ENCODE measurements at regions not wholly inside any gene's neighbourhood (a gene's known extent, or its start where the extent isn't known, plus 50 kb on each side); places are given as distances from the start of the nearest gene placed in this dataset.

DNA sequence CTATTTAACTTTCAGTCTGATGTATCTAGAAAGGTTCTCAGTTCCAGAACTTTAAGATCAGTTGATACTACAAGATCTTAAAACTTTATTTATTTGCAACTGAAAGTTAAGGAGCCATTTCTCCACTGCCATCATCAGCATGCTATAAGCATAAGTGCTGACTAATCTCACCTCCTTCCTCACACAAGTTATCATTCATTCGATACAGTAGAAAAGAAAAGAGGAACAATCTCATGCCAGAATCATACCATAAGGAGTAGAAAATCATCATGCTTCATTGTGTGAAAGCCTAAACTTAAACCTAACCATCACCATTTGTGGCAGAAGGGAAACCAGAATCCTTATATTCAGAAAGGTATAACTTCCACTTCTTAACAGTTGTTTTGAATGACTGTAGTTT lies 176.6 kb upstream of the NRXN1 start:
- Mint-ChIP-seq H3K4me1 (no peaks in the 10 kb centered on the region), H3K9me3 (peaks cover 2% of the 10 kb centered on the region), H3K4me3 (no peak overlapping the region), H3K27me3 (no peaks in the 10 kb centered on the region), H3K27ac (no peak overlapping the region), H3K36me3 (no peaks in the 10 kb centered on the region)
- no peak for DNase-seq

- H3K36me3 Mint-ChIP-seq: no peaks in the 10 kb centered on the region
- H3K4me3 Mint-ChIP-seq: no peak overlapping the region
- H3K9me3 Mint-ChIP-seq: no peaks in the 10 kb centered on the region
- DNase-seq: no peak
- H3K4me1 Mint-ChIP-seq: no peaks in the 10 kb centered on the region
- no peaks in the 10 kb centered on the region for H3K27me3 Mint-ChIP-seq
- no peak overlapping the region for H3K27ac Mint-ChIP-seq
Measured at GRCh38 chr2:51201295-51201694, 169.4 kb upstream of the NRXN1 start.

GRCh38 chr2:51194656-51195055 lies 162.7 kb upstream of the NRXN1 start:
- H3K9me3 Mint-ChIP-seq: peaks cover 8% of the 10 kb centered on the region
- no peaks in the 10 kb centered on the region for H3K36me3 Mint-ChIP-seq
- no peak overlapping the region for H3K4me3 Mint-ChIP-seq
- no peaks in the 10 kb centered on the region for H3K4me1 Mint-ChIP-seq
- H3K27me3 Mint-ChIP-seq: no peaks in the 10 kb centered on the region
- DNase-seq: no peak
- H3K27ac Mint-ChIP-seq: no peak overlapping the region

DNA sequence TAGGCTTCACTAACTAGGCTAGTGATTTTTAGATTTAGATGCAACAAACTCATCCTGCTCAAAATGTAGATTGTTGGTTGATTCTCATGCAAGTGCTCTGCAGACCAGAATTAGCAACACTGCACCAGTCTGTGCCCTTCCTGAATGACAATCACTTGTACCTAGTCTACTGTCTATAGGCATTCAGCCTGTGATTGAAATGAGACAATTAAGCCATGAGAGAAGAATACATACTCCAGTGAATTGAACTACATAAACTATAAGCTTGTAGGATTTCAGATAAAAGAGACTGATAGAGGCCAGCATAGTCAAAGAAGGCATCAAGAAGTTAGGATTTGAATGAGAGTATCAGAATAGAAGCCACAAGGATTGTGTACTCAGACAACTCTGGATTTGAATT lies 138.3 kb upstream of the NRXN1 start:
- Mint-ChIP-seq H3K27ac (no peak overlapping the region), H3K9me3 (no peaks in the 10 kb centered on the region), H3K27me3 (no peaks in the 10 kb centered on the region), H3K4me3 (no peak overlapping the region), H3K36me3 (no peaks in the 10 kb centered on the region), H3K4me1 (no peaks in the 10 kb centered on the region)
- DNase-seq: no peak

GRCh38 chr2:51165534-51166260 lies 133.8 kb upstream of the NRXN1 start:
- H3K4me3 Mint-ChIP-seq: no peak overlapping the region
- DNase-seq: no peak
- no peaks in the 10 kb centered on the region for H3K36me3 Mint-ChIP-seq
- no peak overlapping the region for H3K27ac Mint-ChIP-seq
- no peaks in the 10 kb centered on the region for H3K27me3 Mint-ChIP-seq
- H3K4me1 Mint-ChIP-seq: no peaks in the 10 kb centered on the region
- H3K9me3 Mint-ChIP-seq: no peaks in the 10 kb centered on the region

GRCh38 chr2:51158251-51158650 lies 126.3 kb upstream of the NRXN1 start:
- DNase-seq: no peak
- peaks cover 3% of the 10 kb centered on the region for H3K9me3 Mint-ChIP-seq
- no peak overlapping the region for H3K4me3 Mint-ChIP-seq
- no peaks in the 10 kb centered on the region for H3K27me3 Mint-ChIP-seq
- H3K36me3 Mint-ChIP-seq: no peaks in the 10 kb centered on the region
- H3K27ac Mint-ChIP-seq: no peak overlapping the region
- H3K4me1 Mint-ChIP-seq: no peaks in the 10 kb centered on the region

DNA sequence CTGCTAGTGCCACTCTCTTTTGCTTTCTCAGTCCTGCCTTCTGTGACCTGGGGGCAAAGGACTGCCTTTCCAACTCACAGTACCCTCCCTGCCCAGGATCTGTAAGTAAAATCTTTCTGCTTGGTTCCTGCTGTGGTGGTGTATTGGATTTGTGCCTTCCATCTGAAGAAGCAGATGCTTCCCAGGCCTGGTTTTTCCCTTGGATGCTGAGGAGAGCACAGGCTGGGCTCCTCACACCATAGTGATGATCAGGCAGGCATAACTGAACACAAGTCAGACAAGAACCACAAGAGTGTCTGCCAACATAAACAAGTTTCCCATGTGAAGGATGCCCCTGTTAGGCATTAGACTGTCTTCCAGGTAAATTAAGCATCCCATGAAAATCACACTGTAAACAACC lies 121.3 kb upstream of the NRXN1 start:
- no peak overlapping the region for H3K4me3 Mint-ChIP-seq
- H3K36me3 Mint-ChIP-seq: no peaks in the 10 kb centered on the region

GRCh38 chr2:51151490-51152140 lies 119.7 kb upstream of the NRXN1 start:
- H3K4me1 Mint-ChIP-seq: no peaks in the 10 kb centered on the region
- H3K9me3 Mint-ChIP-seq: peaks cover 5% of the 10 kb centered on the region
- H3K27ac Mint-ChIP-seq: no peak overlapping the region
- H3K36me3 Mint-ChIP-seq: no peaks in the 10 kb centered on the region
- H3K27me3 Mint-ChIP-seq: no peaks in the 10 kb centered on the region
- no peak for DNase-seq
- no peak overlapping the region for H3K4me3 Mint-ChIP-seq

More for the DNA sequence above, 121.3 kb upstream of the NRXN1 start:
- H3K27ac Mint-ChIP-seq: no peak overlapping the region
- no peaks in the 10 kb centered on the region for H3K4me1 Mint-ChIP-seq
- peaks cover 8% of the 10 kb centered on the region for H3K9me3 Mint-ChIP-seq
- no peak for DNase-seq
- no peaks in the 10 kb centered on the region for H3K27me3 Mint-ChIP-seq

DNA sequence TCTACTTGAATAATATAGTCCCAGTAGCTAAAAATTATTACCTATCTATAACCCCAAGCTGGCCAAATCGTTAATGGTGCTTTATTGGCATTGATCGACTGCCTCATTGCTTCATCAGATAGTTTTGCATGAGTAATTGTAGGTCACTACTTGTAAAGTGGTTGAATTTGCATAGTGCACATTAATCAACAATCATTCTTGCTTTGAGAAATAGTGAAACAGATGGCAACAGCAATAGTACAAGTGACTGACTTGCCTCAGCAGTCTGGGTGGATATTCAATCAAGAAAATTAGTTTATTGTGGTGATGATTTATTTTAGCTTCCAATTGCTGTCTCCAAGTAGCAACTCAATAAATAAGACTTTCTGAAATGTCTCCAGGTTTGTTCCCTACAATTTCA lies 117.8 kb upstream of the NRXN1 start:
- Mint-ChIP-seq H3K27ac (no peak overlapping the region), H3K9me3 (peaks cover 5% of the 10 kb centered on the region), H3K36me3 (no peaks in the 10 kb centered on the region), H3K4me1 (no peaks in the 10 kb centered on the region), H3K4me3 (no peak overlapping the region), H3K27me3 (no peaks in the 10 kb centered on the region)
- DNase-seq: no peak

DNA sequence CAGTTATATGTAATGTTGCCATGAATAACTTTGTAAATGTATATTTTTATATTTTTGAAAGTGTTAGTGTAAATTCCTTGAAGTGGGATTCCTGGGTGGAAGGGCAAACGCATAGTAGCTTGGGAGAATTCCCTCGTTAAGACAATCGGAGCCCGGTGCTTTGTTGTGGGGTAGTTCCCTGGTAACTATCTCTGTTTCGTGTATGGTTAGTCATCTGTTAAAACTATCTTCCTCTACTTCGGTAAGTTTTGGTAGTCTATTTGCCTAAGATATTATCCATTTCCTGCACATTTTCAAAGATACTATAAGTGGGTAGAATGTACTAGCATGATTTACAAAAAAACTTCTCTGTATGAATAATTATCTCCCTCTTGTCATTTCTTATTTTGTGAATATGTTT lies 113.8 kb upstream of the NRXN1 start:
- peaks cover 5% of the 10 kb centered on the region for H3K9me3 Mint-ChIP-seq
- DNase-seq: no peak
- H3K27ac Mint-ChIP-seq: no peak overlapping the region
- no peaks in the 10 kb centered on the region for H3K27me3 Mint-ChIP-seq
- H3K4me1 Mint-ChIP-seq: no peaks in the 10 kb centered on the region
- no peak overlapping the region for H3K4me3 Mint-ChIP-seq
- no peaks in the 10 kb centered on the region for H3K36me3 Mint-ChIP-seq

DNA sequence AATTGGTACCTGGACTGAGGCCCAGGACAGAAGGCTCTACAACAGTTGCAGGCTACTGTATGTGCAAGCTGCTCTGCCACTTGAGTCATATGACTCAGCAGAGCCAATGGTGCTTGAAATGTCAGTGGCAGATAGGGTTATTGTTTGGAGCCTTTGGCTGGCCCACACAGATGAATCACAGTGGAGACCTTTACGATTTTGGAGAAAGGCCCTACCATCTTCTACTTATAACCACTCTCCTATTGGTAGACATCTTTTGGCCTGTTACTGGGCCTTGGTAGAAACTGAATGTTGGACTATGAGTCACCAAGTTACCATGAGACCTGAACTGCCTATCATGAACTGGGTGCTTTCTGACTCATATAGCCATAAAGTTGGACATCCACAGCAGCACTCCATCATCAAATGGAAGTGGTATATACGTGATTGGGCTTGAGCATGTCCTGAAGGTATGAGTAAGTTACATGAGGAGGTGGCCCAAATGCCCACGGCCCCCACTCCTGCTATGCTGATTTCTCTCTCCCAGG lies 88.9 kb upstream of the NRXN1 start:
- peaks cover 3% of the 10 kb centered on the region for H3K9me3 Mint-ChIP-seq
- no peaks in the 10 kb centered on the region for H3K27me3 Mint-ChIP-seq
- no peak overlapping the region for H3K27ac Mint-ChIP-seq
- no peaks in the 10 kb centered on the region for H3K4me1 Mint-ChIP-seq
- H3K36me3 Mint-ChIP-seq: no peaks in the 10 kb centered on the region
- DNase-seq: no peak
- H3K4me3 Mint-ChIP-seq: no peak overlapping the region

- no peak for DNase-seq
- Mint-ChIP-seq H3K4me1 (no peaks in the 10 kb centered on the region), H3K27me3 (no peaks in the 10 kb centered on the region), H3K27ac (no peak overlapping the region), H3K9me3 (peaks cover 1% of the 10 kb centered on the region), H3K4me3 (no peak overlapping the region), H3K36me3 (no peaks in the 10 kb centered on the region)
Measured at GRCh38 chr2:51111532-51111931, 79.6 kb upstream of the NRXN1 start.

DNA sequence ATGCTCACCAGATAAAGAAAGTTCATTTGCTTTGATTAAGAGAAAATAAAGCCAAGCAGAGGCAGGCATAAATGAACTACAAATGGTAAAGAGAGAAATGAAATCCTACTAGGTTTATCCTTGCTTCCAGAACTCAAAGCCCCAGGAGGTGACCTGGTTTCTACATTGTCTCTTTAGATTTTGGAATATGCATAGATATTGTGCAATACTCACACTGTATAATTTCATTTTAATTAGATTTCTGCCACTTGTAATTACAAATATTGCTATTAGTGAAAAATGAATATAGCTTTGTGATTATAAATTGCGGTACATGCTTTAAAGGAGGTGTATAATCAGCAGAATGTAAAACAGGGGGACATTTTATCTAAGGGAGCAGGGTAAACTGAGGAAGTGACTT lies 76.9 kb upstream of the NRXN1 start:
- Mint-ChIP-seq H3K27me3 (no peaks in the 10 kb centered on the region), H3K4me3 (no peak overlapping the region), H3K27ac (no peak overlapping the region), H3K4me1 (no peaks in the 10 kb centered on the region), H3K36me3 (no peaks in the 10 kb centered on the region), H3K9me3 (peaks cover 1% of the 10 kb centered on the region)
- no peak for DNase-seq

- no peak for DNase-seq
- no peak overlapping the region for H3K4me3 Mint-ChIP-seq
- H3K27ac Mint-ChIP-seq: no peak overlapping the region
- H3K27me3 Mint-ChIP-seq: no peaks in the 10 kb centered on the region
- peaks cover 1% of the 10 kb centered on the region for H3K9me3 Mint-ChIP-seq
- no peaks in the 10 kb centered on the region for H3K36me3 Mint-ChIP-seq
- no peaks in the 10 kb centered on the region for H3K4me1 Mint-ChIP-seq
Measured at GRCh38 chr2:51107841-51108240, 75.9 kb upstream of the NRXN1 start.

DNA sequence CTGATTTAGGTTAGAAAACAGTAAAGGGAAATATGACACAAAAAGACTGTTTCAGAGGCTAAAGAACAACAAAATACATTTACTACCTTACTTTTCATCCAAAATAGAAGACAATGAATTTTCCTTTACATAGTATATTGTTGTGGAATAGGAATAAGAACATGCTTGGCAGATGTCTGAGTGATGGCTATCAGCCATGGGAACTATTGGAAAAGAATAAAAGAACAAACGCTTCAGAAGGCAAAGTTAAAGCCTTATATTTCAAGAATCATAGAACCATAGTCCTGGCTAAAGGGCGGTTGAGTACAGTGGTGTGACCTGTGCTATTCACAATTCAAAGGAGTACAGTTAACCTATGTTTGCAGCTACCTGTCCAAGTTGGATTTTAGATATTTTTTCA lies 73.9 kb upstream of the NRXN1 start:
- no peaks in the 10 kb centered on the region for H3K36me3 Mint-ChIP-seq
- no peak overlapping the region for H3K4me3 Mint-ChIP-seq
- DNase-seq: no peak
- H3K27ac Mint-ChIP-seq: no peak overlapping the region
- H3K27me3 Mint-ChIP-seq: no peaks in the 10 kb centered on the region
- H3K9me3 Mint-ChIP-seq: peaks cover 3% of the 10 kb centered on the region
- no peaks in the 10 kb centered on the region for H3K4me1 Mint-ChIP-seq

- Mint-ChIP-seq H3K27ac (no peak overlapping the region), H3K9me3 (peaks cover 2% of the 10 kb centered on the region), H3K4me3 (no peak overlapping the region), H3K27me3 (no peaks in the 10 kb centered on the region), H3K36me3 (no peaks in the 10 kb centered on the region), H3K4me1 (no peaks in the 10 kb centered on the region)
- DNase-seq: no peak
Measured at GRCh38 chr2:51103205-51103604, 71.3 kb upstream of the NRXN1 start.

Measured in activated naive CD8-positive, alpha-beta T cell treated with anti-CD3 and anti-CD28 coated beads for 36 hours (primary cell).